Muscle layer of colon (tissue), 2 donors: ENCODE measurements at regions not wholly inside any gene's neighbourhood (a gene's known extent, or its start where the extent isn't known, plus 50 kb on each side); places are given as distances from the start of the nearest gene placed in this dataset.

Experiments
- H3K27ac ChIP-seq: one replicate; pipeline ENCODE4 v1.7.0; 2013; ENCODE audit warnings: low read depth, mild to moderate bottlenecking, low read length, moderate library complexity
- H3K27me3 ChIP-seq, 2 donors: one replicate each; pipeline ENCODE4 v1.7.0; 2013; ENCODE audit warnings: low read length in 2 of 2, mild to moderate bottlenecking in 2 of 2; ENCODE audit not compliant: insufficient read depth in 2 of 2, control insufficient read depth in 1 of 2
- H3K36me3 ChIP-seq: one replicate; pipeline ENCODE4 v1.7.0; 2013; ENCODE audit warnings: mild to moderate bottlenecking, low read length; ENCODE audit not compliant: insufficient read depth
- H3K4me1 ChIP-seq: one replicate; pipeline ENCODE4 v1.7.0; 2013; ENCODE audit warnings: mild to moderate bottlenecking, low read length; ENCODE audit not compliant: insufficient read depth
- H3K4me3 ChIP-seq, 2 donors: one replicate each; pipeline ENCODE4 v1.7.0; 2013; ENCODE audit warnings: low read length in 2 of 2, low read depth in 1 of 2, mild to moderate bottlenecking in 1 of 2, moderate library complexity in 1 of 2
- H3K9ac ChIP-seq: one replicate; pipeline ENCODE4 v1.7.0; 2013; ENCODE audit warnings: low read length
- H3K9me3 ChIP-seq: one replicate; pipeline ENCODE4 v1.7.0; 2013; ENCODE audit warnings: mild to moderate bottlenecking, low read length
- donor health status: abdominal sarcoma.
- donor health status: Adenocarcinoma of cecum.

- H3K36me3 ChIP-seq: no peaks in the 10 kb centered on the region
- no peak overlapping the region for H3K4me3 ChIP-seq
These were observed 691.9 kb downstream of the RFPL4B start for GRCh38 chr6:113039005-113039404.

GRCh38 chr6:113047148-113047547, 700.0 kb downstream of the RFPL4B start:
- Histone ChIP-seq H3K4me3 (no peak overlapping the region), H3K9ac (no peak overlapping the region), H3K27me3 (no peaks in the 10 kb centered on the region), H3K27ac (no peak overlapping the region), H3K4me1 (no peaks in the 10 kb centered on the region), H3K9me3 (no peaks in the 10 kb centered on the region), H3K36me3 (no peaks in the 10 kb centered on the region)

More at GRCh38 chr6:113039005-113039404, 691.9 kb downstream of the RFPL4B start:
- Histone ChIP-seq H3K9ac (no peak overlapping the region), H3K4me1 (no peaks in the 10 kb centered on the region), H3K27me3 (no peaks in the 10 kb centered on the region), H3K27ac (no peak overlapping the region), H3K9me3 (no peaks in the 10 kb centered on the region)

GRCh38 chr6:113047932-113048331, 700.8 kb downstream of the RFPL4B start:
- H3K36me3 ChIP-seq: no peaks in the 10 kb centered on the region

GRCh38 chr6:113048741-113049140, 701.6 kb downstream of the RFPL4B start:
- H3K4me1 ChIP-seq: no peaks in the 10 kb centered on the region
- H3K27me3 ChIP-seq: no peaks in the 10 kb centered on the region
- H3K9ac ChIP-seq: no peak overlapping the region
- no peak overlapping the region for H3K27ac ChIP-seq
- no peak overlapping the region for H3K4me3 ChIP-seq
- H3K9me3 ChIP-seq: no peaks in the 10 kb centered on the region
- H3K36me3 ChIP-seq: no peaks in the 10 kb centered on the region

More at GRCh38 chr6:113047932-113048331, 700.8 kb downstream of the RFPL4B start:
- H3K9me3 ChIP-seq: no peaks in the 10 kb centered on the region
- no peak overlapping the region for H3K9ac ChIP-seq
- H3K4me1 ChIP-seq: no peaks in the 10 kb centered on the region
- no peak overlapping the region for H3K4me3 ChIP-seq
- H3K27me3 ChIP-seq: no peaks in the 10 kb centered on the region
- H3K27ac ChIP-seq: no peak overlapping the region

- H3K4me1 ChIP-seq: no peaks in the 10 kb centered on the region
- no peak overlapping the region for H3K27ac ChIP-seq
These were observed 702.1 kb downstream of the RFPL4B start for GRCh38 chr6:113049190-113049589.

GRCh38 chr6:113050010-113050858, 703.1 kb downstream of the RFPL4B start:
- no peak overlapping the region for H3K4me3 ChIP-seq
- H3K4me1 ChIP-seq: no peaks in the 10 kb centered on the region
- no peak overlapping the region for H3K27ac ChIP-seq
- H3K9ac ChIP-seq: no peak overlapping the region
- H3K36me3 ChIP-seq: no peaks in the 10 kb centered on the region
- no peaks in the 10 kb centered on the region for H3K27me3 ChIP-seq
- no peaks in the 10 kb centered on the region for H3K9me3 ChIP-seq

More at GRCh38 chr6:113049190-113049589, 702.1 kb downstream of the RFPL4B start:
- no peaks in the 10 kb centered on the region for H3K27me3 ChIP-seq
- H3K9me3 ChIP-seq: no peaks in the 10 kb centered on the region
- H3K9ac ChIP-seq: no peak overlapping the region
- H3K4me3 ChIP-seq: no peak overlapping the region
- H3K36me3 ChIP-seq: no peaks in the 10 kb centered on the region

- Histone ChIP-seq H3K4me1 (no peaks in the 10 kb centered on the region), H3K27me3 (no peaks in the 10 kb centered on the region), H3K9ac (no peak overlapping the region), H3K36me3 (no peaks in the 10 kb centered on the region), H3K9me3 (no peaks in the 10 kb centered on the region), H3K4me3 (no peak overlapping the region), H3K27ac (no peak overlapping the region)
These were observed 703.8 kb downstream of the RFPL4B start for GRCh38 chr6:113050979-113051378.

GRCh38 chr6:113052506-113052905, 705.4 kb downstream of the RFPL4B start:
- no peaks in the 10 kb centered on the region for H3K27me3 ChIP-seq
- H3K27ac ChIP-seq: no peak overlapping the region
- no peak overlapping the region for H3K4me3 ChIP-seq
- H3K9ac ChIP-seq: no peak overlapping the region
- no peaks in the 10 kb centered on the region for H3K36me3 ChIP-seq
- H3K9me3 ChIP-seq: no peaks in the 10 kb centered on the region
- no peaks in the 10 kb centered on the region for H3K4me1 ChIP-seq

GRCh38 chr6:113055061-113055460, 707.9 kb downstream of the RFPL4B start:
- Histone ChIP-seq H3K4me3 (no peak overlapping the region), H3K9me3 (no peaks in the 10 kb centered on the region), H3K36me3 (no peaks in the 10 kb centered on the region), H3K4me1 (no peaks in the 10 kb centered on the region), H3K27me3 (no peaks in the 10 kb centered on the region), H3K27ac (no peak overlapping the region), H3K9ac (no peak overlapping the region)

GRCh38 chr6:113055998-113056397, 708.9 kb downstream of the RFPL4B start:
- H3K36me3 ChIP-seq: no peaks in the 10 kb centered on the region

GRCh38 chr6:113057567-113058053, 710.5 kb downstream of the RFPL4B start:
- Histone ChIP-seq H3K27ac (no peak overlapping the region), H3K4me1 (no peaks in the 10 kb centered on the region)

More at GRCh38 chr6:113055998-113056397, 708.9 kb downstream of the RFPL4B start:
- H3K4me1 ChIP-seq: no peaks in the 10 kb centered on the region
- no peaks in the 10 kb centered on the region for H3K9me3 ChIP-seq
- H3K27ac ChIP-seq: no peak overlapping the region
- H3K9ac ChIP-seq: no peak overlapping the region
- no peaks in the 10 kb centered on the region for H3K27me3 ChIP-seq
- H3K4me3 ChIP-seq: no peak overlapping the region

GRCh38 chr6:113060664-113061063, 713.5 kb downstream of the RFPL4B start:
- H3K27ac ChIP-seq: no peak overlapping the region
- H3K4me1 ChIP-seq: no peaks in the 10 kb centered on the region
- no peaks in the 10 kb centered on the region for H3K9me3 ChIP-seq
- H3K9ac ChIP-seq: no peak overlapping the region
- H3K4me3 ChIP-seq: no peak overlapping the region
- no peaks in the 10 kb centered on the region for H3K36me3 ChIP-seq
- no peaks in the 10 kb centered on the region for H3K27me3 ChIP-seq

More at GRCh38 chr6:113057567-113058053, 710.5 kb downstream of the RFPL4B start:
- Histone ChIP-seq H3K4me3 (no peak overlapping the region), H3K36me3 (no peaks in the 10 kb centered on the region), H3K9me3 (no peaks in the 10 kb centered on the region), H3K9ac (no peak overlapping the region), H3K27me3 (no peaks in the 10 kb centered on the region)
